Activated CD4-positive, alpha-beta T cell treated with anti-CD3 and anti-CD28 coated beads, Interleukin-2, amount 50 U/mL, for 24 hours (primary cell): ENCODE measurements at regions not wholly inside any gene's neighbourhood (a gene's known extent, or its start where the extent isn't known, plus 50 kb on each side); places are given as distances from the start of the nearest gene placed in this dataset.

Experiments used
- DNase-seq, 2 donors: peaks; one replicate each; pipeline ENCODE4 v3.0.0-alpha.2; 2020; ENCODE audit warnings: low read depth in 1 of 2, low spot score in 1 of 2

- peak; percentile 3 to 55 for DNase-seq
These were observed 1578.3 kb upstream of the TENM3 start for GRCh38 chr4:180664766-180665368.

DNA sequence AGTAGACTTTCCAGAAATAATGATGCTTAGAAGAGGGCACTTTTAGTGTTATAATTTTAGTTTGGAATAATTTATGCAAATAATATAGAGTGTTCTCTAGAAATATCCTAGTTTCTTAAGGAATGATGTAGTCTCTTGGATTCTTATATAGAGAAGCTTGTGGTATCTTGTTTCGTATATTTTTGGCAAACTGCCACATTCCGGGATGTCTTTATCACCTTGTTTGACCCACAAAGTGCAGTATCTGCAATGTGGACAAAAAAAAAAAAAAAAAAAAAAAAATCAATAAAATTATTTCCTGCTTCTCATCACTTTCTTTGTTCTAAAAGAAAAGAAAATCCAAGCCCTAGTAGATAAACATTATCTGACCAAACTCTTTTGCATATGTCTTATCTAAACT, 1577.7 kb upstream of the TENM3 start:
- DNase-seq, result no peak

- peak in 1 of 2 donors; percentile 3 for DNase-seq
These were observed 1577.0 kb upstream of the TENM3 start for GRCh38 chr4:180665994-180666824.

GRCh38 chr4:180668732-180669131, 1574.5 kb upstream of the TENM3 start:
- no peak for DNase-seq

GRCh38 chr4:180669680-180670079, 1573.5 kb upstream of the TENM3 start:
- DNase-seq, result no peak

DNA sequence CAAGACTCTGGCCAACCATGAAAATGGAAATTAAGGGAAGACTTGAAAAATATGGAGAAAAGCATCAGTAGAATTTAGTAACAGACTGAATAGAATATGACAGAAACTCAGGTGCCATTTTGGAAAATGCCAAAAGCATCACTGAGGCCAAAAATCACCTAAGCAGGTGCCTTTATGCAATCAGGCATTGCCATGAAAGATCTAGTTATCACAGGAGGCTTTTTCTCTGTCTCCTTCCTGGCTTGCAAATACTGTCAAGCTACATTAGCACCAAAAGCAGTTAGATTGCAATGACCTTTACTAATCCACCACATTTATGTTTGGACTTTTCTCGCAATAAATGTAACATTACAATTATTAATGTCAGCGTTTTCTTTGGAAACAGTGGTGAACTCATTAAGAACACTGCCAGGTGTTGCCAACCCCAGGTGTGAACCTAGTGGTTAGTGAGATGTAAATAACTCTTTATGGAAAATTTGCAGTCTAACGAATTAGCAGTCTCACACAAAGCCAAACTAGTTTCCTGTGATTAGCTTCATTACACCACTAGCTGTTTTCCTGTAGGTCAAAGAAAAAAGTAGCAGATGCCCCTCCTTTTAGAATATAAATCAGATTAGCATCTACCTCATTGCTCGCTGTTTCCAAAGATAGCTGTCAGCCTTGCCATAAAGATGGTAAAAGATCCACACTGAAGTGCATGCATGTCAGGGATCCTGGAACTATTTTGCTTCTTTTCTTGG, 1568.4 kb upstream of the TENM3 start:
- DNase-seq, result no peak

DNA sequence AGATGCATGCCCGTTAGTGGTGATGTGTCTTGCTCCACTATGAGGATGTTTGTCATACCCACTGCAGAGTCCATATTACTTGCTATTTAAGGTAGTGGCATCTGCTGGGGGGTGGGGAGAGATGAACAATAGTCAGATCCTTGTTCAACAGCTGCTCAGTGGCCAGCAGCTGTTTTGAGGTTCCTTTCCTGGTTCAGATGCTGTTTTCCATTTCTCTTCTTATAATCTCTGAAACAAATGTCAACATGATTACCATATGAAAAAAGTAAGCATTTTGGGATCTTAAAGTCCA, 1567.9 kb upstream of the TENM3 start:
- no peak for DNase-seq

GRCh38 chr4:180680305-180680704, 1562.9 kb upstream of the TENM3 start:
- DNase-seq, result no peak

- DNase-seq, result no peak
These were observed 1560.4 kb upstream of the TENM3 start for GRCh38 chr4:180682776-180683175.

- no peak for DNase-seq
These were observed 1560.0 kb upstream of the TENM3 start for GRCh38 chr4:180683186-180683585.

DNA sequence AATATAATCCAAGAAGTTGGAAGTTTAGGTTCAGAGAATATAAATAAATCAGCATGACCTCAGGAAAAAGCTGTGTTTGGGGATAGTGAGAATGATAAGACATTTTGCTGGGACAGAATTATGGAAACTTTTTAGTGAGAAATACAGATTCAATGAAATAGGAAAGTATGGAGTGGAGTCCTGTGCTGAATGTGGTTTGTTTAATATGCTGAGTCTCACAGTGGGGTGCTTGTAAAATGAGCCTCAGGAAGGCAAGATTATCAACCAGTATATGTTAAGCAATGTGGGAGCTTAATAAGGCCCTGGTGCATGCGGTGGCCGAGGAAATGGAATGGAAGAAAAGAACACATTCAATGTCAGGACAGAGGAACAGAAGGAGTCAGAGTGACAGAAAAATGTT, 1554.7 kb upstream of the TENM3 start:
- DNase-seq, result no peak

DNA sequence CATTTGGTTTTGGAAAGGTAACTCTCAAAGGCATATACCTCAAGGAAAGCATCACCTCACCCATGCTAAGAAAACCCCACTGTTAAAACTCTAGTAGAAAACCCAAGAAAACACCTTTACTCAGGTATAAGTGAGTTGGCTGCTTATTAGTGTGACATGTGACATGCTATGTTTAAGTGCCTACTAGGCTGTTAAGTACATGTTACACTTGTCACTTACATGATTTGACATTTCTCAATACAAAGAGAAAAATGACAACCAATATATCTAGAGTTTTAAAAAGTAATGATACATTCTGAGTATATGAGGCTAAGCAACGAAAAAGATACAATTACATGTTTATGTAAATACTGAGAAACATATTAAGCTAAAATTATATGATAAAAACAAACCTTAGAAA, 1548.3 kb upstream of the TENM3 start:
- no peak for DNase-seq

DNA sequence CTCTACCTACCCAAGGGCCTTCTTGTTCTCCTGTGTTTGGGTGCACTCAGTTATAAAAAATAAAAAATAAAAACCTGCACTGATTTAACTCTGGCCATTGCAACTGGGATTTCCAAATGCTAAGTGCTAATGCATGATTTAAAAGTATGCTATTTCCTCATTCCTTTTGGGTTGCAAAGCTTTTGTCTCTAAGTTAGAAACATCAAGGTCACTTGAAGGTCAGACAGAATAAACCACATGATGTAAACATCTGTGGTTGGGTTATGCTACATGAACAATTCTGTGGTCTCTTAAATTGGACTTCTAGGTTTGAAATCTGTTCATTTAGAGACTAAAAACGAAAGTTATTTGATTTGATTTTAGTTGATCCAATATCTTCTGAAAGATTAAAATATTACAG, 1547.4 kb upstream of the TENM3 start:
- no peak for DNase-seq

GRCh38 chr4:180696460-180697092, 1546.6 kb upstream of the TENM3 start:
- no peak for DNase-seq

DNA sequence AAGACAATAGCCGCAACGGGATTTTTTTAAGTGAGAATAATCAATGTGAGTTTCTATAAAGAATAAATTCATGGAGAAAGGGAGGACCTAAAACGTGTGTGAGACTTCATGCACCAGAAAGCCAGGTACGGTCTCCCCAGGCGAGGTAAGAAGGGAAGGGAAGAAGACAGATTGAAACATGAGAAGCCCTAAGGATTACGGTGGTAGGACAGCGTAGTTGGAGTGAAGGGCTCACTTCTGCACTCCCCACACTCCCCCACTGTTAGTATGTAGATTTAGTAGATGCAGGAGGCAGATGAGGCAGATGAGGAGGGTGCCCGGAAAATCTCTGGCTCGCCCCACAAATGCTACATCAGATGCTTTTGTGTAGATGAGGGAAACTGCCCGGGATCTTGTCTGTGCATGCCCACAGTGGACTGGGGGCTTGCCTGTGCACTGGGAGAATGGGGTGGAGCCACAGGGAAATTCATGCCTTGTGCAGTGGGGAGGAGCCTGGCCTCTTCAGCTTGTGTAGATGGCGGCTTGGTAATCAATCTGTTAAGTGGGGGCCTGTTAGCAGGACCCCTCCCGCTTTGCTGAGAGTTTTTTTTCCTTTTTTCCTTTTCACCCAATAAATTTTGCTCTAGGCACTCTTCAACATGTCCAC, 1544.5 kb upstream of the TENM3 start:
- DNase-seq, result no peak

- no peak for DNase-seq
These were observed 1536.4 kb upstream of the TENM3 start for GRCh38 chr4:180706766-180707165.

DNA sequence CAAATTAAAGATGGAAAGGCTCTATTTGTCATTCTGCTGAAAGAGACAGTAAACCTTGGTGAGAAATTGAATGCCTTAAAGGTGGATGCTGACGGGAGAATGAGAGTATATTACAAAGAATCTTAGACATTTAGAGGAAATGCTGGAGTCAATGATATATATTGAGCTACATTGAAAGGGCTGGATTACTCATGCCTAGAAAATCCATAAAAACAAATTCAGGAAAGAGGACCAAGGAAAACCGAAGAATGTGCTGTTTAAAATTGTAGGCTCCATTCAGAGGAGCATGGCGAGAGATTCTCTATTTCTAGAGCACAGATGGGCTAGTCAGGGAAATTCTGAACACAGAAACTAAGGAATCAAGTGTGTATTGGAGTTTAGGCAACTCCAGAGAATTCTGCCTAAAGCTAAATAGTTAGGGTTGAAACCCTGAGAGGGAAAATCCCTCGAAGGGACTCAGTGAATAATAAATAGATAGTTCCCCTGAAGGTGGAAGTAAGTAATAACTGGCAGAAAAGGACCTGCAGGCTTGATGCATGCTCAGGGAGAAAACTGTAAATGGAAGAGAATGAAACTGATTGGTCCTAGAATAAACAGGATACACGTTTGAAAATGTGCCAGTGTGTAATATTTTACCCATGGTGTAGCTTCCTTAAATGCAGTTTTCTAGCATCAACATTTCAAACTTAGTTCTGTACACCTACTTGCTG, 1532.4 kb upstream of the TENM3 start:
- DNase-seq, result no peak

GRCh38 chr4:180717451-180718033, 1525.7 kb upstream of the TENM3 start:
- DNase-seq, result no peak

DNA sequence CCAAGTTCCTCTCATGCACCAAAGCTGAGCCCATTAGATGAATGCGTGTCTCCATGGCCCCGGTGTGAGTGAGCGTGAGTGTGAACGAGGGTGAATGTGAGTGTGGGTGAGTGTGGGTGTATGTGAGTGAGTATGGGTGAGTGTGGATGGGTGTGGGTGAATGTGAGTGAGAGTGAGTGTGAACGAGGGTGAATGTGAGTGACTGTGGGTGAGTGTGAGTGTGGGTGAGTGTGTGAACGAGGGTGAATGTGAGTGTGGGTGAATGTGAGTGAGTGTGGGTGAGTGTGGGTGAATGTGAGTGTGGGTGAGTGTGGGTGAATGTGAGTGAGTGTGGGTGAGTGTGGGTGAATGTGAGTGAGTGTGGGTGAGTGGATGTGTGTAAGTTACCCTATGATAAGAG, 1521.8 kb upstream of the TENM3 start:
- DNase-seq, result no peak

DNA sequence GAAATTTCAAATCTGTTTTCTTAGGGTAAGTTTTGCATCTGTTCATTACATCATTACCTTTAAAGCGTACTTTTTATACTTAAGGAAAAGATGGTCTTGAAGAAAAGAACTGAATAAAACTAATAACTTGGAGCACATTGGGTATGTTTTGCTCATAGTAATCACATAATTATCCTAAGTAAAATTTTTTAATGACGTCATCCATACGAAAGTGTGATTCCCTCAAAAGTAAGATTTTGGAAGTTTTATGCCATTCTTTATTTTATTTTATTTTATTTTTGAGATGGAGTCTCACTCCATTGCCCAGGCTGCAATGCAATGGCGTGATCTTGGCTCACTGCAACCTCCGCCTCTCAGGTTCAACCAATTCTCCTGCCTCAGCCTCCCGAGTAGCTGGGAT, 1516.6 kb upstream of the TENM3 start:
- DNase-seq, result no peak
